H1 (cell line): ENCODE measurements at regions not wholly inside any gene's neighbourhood (a gene's known extent, or its start where the extent isn't known, plus 50 kb on each side); places are given as distances from the start of the nearest gene placed in this dataset.

Experiments used
- CTCF ChIA-PET: fragments of 300-600 bp; sonication (Branson Sonifier 250); formaldehyde crosslinking; loops from one replicate; lab custom pipeline; 2021; ENCODE audit not compliant: partially characterized antibody; lab: Charles Lee
- POLR2A ChIA-PET: fragments of 300-600 bp; sonication (Branson Sonifier 250); formaldehyde crosslinking; loops from one replicate; lab custom pipeline; 2021; ENCODE audit warnings: inconsistent platforms; ENCODE audit not compliant: partially characterized antibody; lab: Charles Lee
- DNase-seq, 2 experiments: peaks; one replicate each; pipeline versions ENCODE4 v3.0.0 to v3.0.0-alpha.2; 2010 to 2022; ENCODE audit warnings: low spot score in 2 of 2, low read depth in 1 of 2, mixed read lengths in 1 of 2
- FAIRE-seq: peaks from 2 replicates; lab custom pipeline; 2011; peaks lifted over from hg19 to GRCh38; lab: Jason Lieb, UNC
- H2AFZ ChIP-seq: 2 replicates; pipeline ENCODE4 v1.8.1; 2012; ENCODE audit warnings: low read length, inconsistent platforms
- H2AK5ac ChIP-seq: 2 replicates; pipeline ENCODE4 v1.6.1; 2013; ENCODE audit warnings: low read depth, low read length
- H2BK120ac ChIP-seq: replicated peaks from 2 replicates; pipeline ENCODE3; 2013; ENCODE audit warnings: low read depth, low read length, inconsistent platforms
- H2BK12ac ChIP-seq: 2 replicates; pipeline ENCODE4 v1.6.1; 2013; ENCODE audit warnings: low read depth, low read length
- H2BK15ac ChIP-seq: 2 replicates; pipeline ENCODE4 v1.6.1; 2013; ENCODE audit warnings: low read length
- H2BK20ac ChIP-seq: 2 replicates; pipeline ENCODE4 v1.6.1; 2013; ENCODE audit warnings: low read length
- H2BK5ac ChIP-seq: 2 replicates; pipeline ENCODE4 v1.6.1; 2013; ENCODE audit warnings: low read depth, low read length
- H3K14ac ChIP-seq: 2 replicates; pipeline ENCODE4 v1.6.1; 2013; ENCODE audit warnings: inconsistent platforms; ENCODE audit not compliant: insufficient read length
- H3K18ac ChIP-seq: 2 replicates; pipeline ENCODE4 v1.6.1; 2013; ENCODE audit warnings: low read length; ENCODE audit errors: extremely low read depth
- H3K23ac ChIP-seq: 2 replicates; pipeline ENCODE4 v1.6.1; 2013; ENCODE audit warnings: inconsistent platforms; ENCODE audit not compliant: insufficient read length
- H3K23me2 ChIP-seq: 2 replicates; pipeline ENCODE4 v1.6.1; 2013; ENCODE audit warnings: low read depth, low read length
- H3K27ac ChIP-seq: 2 replicates; pipeline ENCODE4 v1.6.1; 2011; ENCODE audit warnings: low read depth, low read length, inconsistent platforms
- H3K27me3 ChIP-seq, 4 experiments: replicated peaks in 1 of 4; 1 replicate in 1 of 4; 2 replicates in 3 of 4; pipeline versions ENCODE4 v1.6.1 to v1.8.1; 2011 to 2013; ENCODE audit warnings: low read length in 3 of 4, mild to moderate bottlenecking in 3 of 4, inconsistent platforms in 2 of 4, mixed read lengths in 2 of 4, moderate library complexity in 1 of 4; ENCODE audit not compliant: control insufficient read depth in 3 of 4, insufficient read depth in 3 of 4; ENCODE audit errors: extremely low read depth in 1 of 4
- H3K36me3 ChIP-seq, 4 experiments: 2 replicates each; pipeline versions ENCODE4 v1.6.1 to v1.8.1; 2011 to 2013; ENCODE audit warnings: mild to moderate bottlenecking in 4 of 4, low read length in 3 of 4, moderate library complexity in 2 of 4, control low read depth in 1 of 4, inconsistent platforms in 1 of 4; ENCODE audit not compliant: insufficient read depth in 4 of 4, control insufficient read depth in 2 of 4
- H3K4ac ChIP-seq: replicated peaks from 2 replicates; pipeline ENCODE3; 2013; ENCODE audit warnings: low read length, low read depth, mixed read lengths, inconsistent platforms; ENCODE audit not compliant: insufficient read length
- H3K4me1 ChIP-seq, 4 experiments: replicated peaks in 1 of 4; 1 replicate in 1 of 4; 2 replicates in 3 of 4; pipeline versions ENCODE4 v1.6.1 to v1.8.1; 2011 to 2013; ENCODE audit warnings: low read length in 3 of 4, inconsistent platforms in 2 of 4, mixed read lengths in 1 of 4; ENCODE audit not compliant: insufficient read depth in 4 of 4, control insufficient read depth in 3 of 4
- H3K4me2 ChIP-seq, 2 experiments: 2 replicates each; pipeline versions ENCODE4 v1.6.1 to v1.8.1; 2011 to 2013; ENCODE audit warnings: low read depth in 2 of 2, low read length in 2 of 2, control low read depth in 1 of 2, inconsistent platforms in 1 of 2, mild to moderate bottlenecking in 1 of 2; ENCODE audit not compliant: insufficient read depth in 1 of 2
- H3K4me3 ChIP-seq, 4 experiments: fragments of 200-600, 300-600 bp in 1 of 4; sonication (generic), shearing (Covaris generic), sonication (Bioruptor Twin) in 1 of 4; 2 replicates each; pipeline versions ENCODE4 v1.5.1 to v1.8.1; 2011 to 2016; ENCODE audit warnings: low read length in 4 of 4, low read depth in 3 of 4, control low read depth in 2 of 4, inconsistent platforms in 2 of 4, mild to moderate bottlenecking in 2 of 4, mixed read lengths in 1 of 4, moderate library complexity in 1 of 4; ENCODE audit not compliant: insufficient read depth in 2 of 4; ENCODE audit errors: extremely low read depth in 1 of 4
- H3K56ac ChIP-seq: replicated peaks from 2 replicates; pipeline ENCODE3; 2013; ENCODE audit warnings: low read depth, mild to moderate bottlenecking, mixed read lengths, low read length, inconsistent platforms; ENCODE audit not compliant: insufficient read length
- H3K79me1 ChIP-seq: 2 replicates; pipeline ENCODE4 v1.6.1; 2013; ENCODE audit warnings: low read depth, low read length, control low read depth
- H3K79me2 ChIP-seq, 2 experiments: 2 replicates each; pipeline versions ENCODE4 v1.6.1 to v1.8.1; 2012 to 2013; ENCODE audit warnings: low read length in 2 of 2, mild to moderate bottlenecking in 2 of 2, inconsistent platforms in 1 of 2; ENCODE audit not compliant: insufficient read depth in 2 of 2, control insufficient read depth in 1 of 2
- H3K9ac ChIP-seq, 4 experiments: replicated peaks in 1 of 4; 1 replicate in 1 of 4; 2 replicates in 3 of 4; pipeline versions ENCODE4 v1.6.1 to v1.8.1; 2011 to 2013; ENCODE audit warnings: low read depth in 3 of 4, low read length in 3 of 4, control low read depth in 2 of 4, mild to moderate bottlenecking in 2 of 4, moderate library complexity in 2 of 4, inconsistent platforms in 1 of 4; ENCODE audit errors: extremely low read depth in 1 of 4
- H3K9me3 ChIP-seq, 2 experiments: 2 replicates each; pipeline versions ENCODE4 v1.6.1 to v1.8.1; 2012 to 2013; ENCODE audit warnings: mild to moderate bottlenecking in 2 of 2, moderate library complexity in 2 of 2, control low read depth in 1 of 2, inconsistent platforms in 1 of 2, low read depth in 1 of 2, low read length in 1 of 2, mixed read lengths in 1 of 2; ENCODE audit not compliant: insufficient read depth in 2 of 2
- H4K20me1 ChIP-seq, 2 experiments: replicated peaks in 1 of 2; 2 replicates each; pipeline versions ENCODE3 to v1.8.1; 2011 to 2013; ENCODE audit warnings: inconsistent platforms in 2 of 2, low read length in 2 of 2, mild to moderate bottlenecking in 1 of 2; ENCODE audit not compliant: insufficient read depth in 2 of 2, control insufficient read depth in 1 of 2
- H4K5ac ChIP-seq: 2 replicates; pipeline ENCODE4 v1.6.1; 2013; ENCODE audit warnings: low read length, low read depth, mixed read lengths, inconsistent platforms; ENCODE audit not compliant: insufficient read length
- H4K8ac ChIP-seq: 2 replicates; pipeline ENCODE4 v1.8.0; 2013; ENCODE audit warnings: mild to moderate bottlenecking, moderate library complexity, low read length, inconsistent platforms; ENCODE audit not compliant: insufficient read depth; ENCODE audit errors: extremely low read depth
- H4K91ac ChIP-seq: replicated peaks from 2 replicates; pipeline ENCODE3; 2013; ENCODE audit warnings: low read length, mixed read lengths, inconsistent platforms; ENCODE audit not compliant: insufficient read length
- BRCA1 ChIP-seq: IDR thresholded peaks from 2 replicates; pipeline ENCODE4 v1.6.1; 2012; ENCODE audit warnings: low read depth, low read length, improper control_type of control experiment
- CBX8 ChIP-seq: fragments of 300-800, 300-1000 bp; sonication (generic); IDR thresholded peaks from 2 replicates; pipeline ENCODE4 v1.7.1; 2016; ENCODE audit warnings: low read depth, low read length, borderline replicate concordance
- EZH2 ChIP-seq: fragments of 200-600 bp; sonication (generic); IDR thresholded peaks from 2 replicates; pipeline ENCODE4 v1.7.1; 2012; ENCODE audit warnings: low read depth, mild to moderate bottlenecking, moderate library complexity, low read length, inconsistent platforms; ENCODE audit not compliant: severe bottlenecking
- FOSL1 ChIP-seq: IDR thresholded peaks from 2 replicates; pipeline ENCODE4 v1.6.1; 2011; ENCODE audit warnings: mild to moderate bottlenecking, low read depth, low read length, moderate library complexity; ENCODE audit not compliant: insufficient read depth
- HDAC6 ChIP-seq: IDR thresholded peaks from one replicate; pipeline ENCODE4 v1.7.1; 2012; ENCODE audit warnings: low read depth, mild to moderate bottlenecking, inconsistent platforms, low read length, moderate library complexity
- JUND ChIP-seq: IDR thresholded peaks from 2 replicates; pipeline ENCODE4 v1.6.1; 2011; ENCODE audit warnings: mild to moderate bottlenecking, improper control_type of control experiment, low read length
- KDM4A ChIP-seq: IDR thresholded peaks from one replicate; pipeline ENCODE4 v1.7.1; 2012; ENCODE audit warnings: low read depth, mild to moderate bottlenecking, moderate library complexity, low read length, inconsistent platforms; ENCODE audit not compliant: severe bottlenecking
- NRF1 ChIP-seq: IDR thresholded peaks from 2 replicates; pipeline ENCODE4 v1.6.1; 2011; ENCODE audit warnings: mild to moderate bottlenecking, low read depth, low read length, improper control_type of control experiment
- RXRA ChIP-seq: IDR thresholded peaks from 2 replicates; pipeline ENCODE4 v1.6.1; 2011; ENCODE audit warnings: low read depth, mild to moderate bottlenecking, low read length, moderate library complexity; ENCODE audit not compliant: insufficient read depth
- SIRT6 ChIP-seq: IDR thresholded peaks from one replicate; pipeline ENCODE4 v1.7.1; 2012; ENCODE audit warnings: low read length, inconsistent platforms
- SP4 ChIP-seq: IDR thresholded peaks from 2 replicates; pipeline ENCODE4 v1.6.1; 2012; ENCODE audit warnings: low read length, inconsistent platforms
- SUZ12 ChIP-seq: fragments of 200-600 bp; sonication (generic); IDR thresholded peaks from 2 replicates; pipeline ENCODE4 v1.6.1; 2012; ENCODE audit warnings: mild to moderate bottlenecking, inconsistent platforms, low read length, moderate library complexity, mixed read lengths
- TEAD4 ChIP-seq: IDR thresholded peaks from 2 replicates; pipeline ENCODE4 v1.6.1; 2012; ENCODE audit warnings: low read depth, low read length, inconsistent platforms, mixed read lengths
- WGBS, 2 experiments: shearing (Covaris generic) in 1 of 2; methylation state at CpG; one replicate each; pipeline versions ENCODE4 v1.1.6 to v1.1.7; 2013 to 2015; ENCODE audit warnings: low lambda C conversion rate in 2 of 2, mixed read lengths in 2 of 2, inconsistent platforms in 1 of 2, low coverage in 1 of 2, missing lambda C conversion rate in 1 of 2; ENCODE audit not compliant: insufficient replicate concordance in 2 of 2, insufficient coverage in 1 of 2, insufficient read length in 1 of 2; ENCODE audit errors: extremely low coverage in 1 of 2, missing lambda C conversion rate in 1 of 2; 5-methylcytosine and 5-hydroxymethylcytosine counted together

DNA sequence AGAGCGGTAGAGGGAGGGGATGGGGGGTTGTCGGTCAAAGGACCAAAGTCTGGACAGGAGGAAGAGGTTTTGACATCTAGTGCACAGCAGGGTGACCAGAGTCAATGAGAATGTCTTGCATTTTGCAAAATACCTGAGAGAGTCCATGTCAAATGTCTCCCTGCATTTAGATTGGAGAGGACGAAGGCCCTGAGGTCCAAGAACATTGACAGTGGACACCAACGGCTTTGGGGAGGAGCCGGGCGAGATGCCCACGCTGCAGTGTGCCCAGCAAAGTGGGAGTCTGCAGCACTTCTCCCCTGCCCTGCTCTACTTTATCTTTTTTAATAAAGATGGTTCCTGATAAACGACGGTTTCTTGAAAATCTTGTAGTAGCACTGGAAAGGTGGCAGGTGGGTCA lies 67.4 kb upstream of the TAMM41 start:
- H3K36me3 ChIP-seq: no peaks in the 10 kb centered on the region
- H2BK20ac ChIP-seq: no peak overlapping the region
- H3K23ac ChIP-seq: no peak overlapping the region
- H3K9ac ChIP-seq: no peak overlapping the region
- H2BK120ac ChIP-seq: no peak overlapping the region
- H3K27ac ChIP-seq: no peak overlapping the region
- no peak overlapping the region for H3K18ac ChIP-seq
- no peaks in the 10 kb centered on the region for H3K79me2 ChIP-seq
- H2BK5ac ChIP-seq: no peak overlapping the region
- H3K4me2 ChIP-seq: no peak overlapping the region
- H3K79me1 ChIP-seq: no peaks in the 10 kb centered on the region; the same call in 1 of the 2 replicates
- H4K8ac ChIP-seq: no peak overlapping the region
- FAIRE-seq: no peak
- H2BK15ac ChIP-seq: no peak overlapping the region
- POLR2A ChIA-PET: no interaction called here
- TF ChIP-seq FOSL1 (no peak), SUZ12 (no peak), KDM4A (no peak), NRF1 (no peak), TEAD4 (no peak), HDAC6 (no peak), JUND (no peak), SIRT6 (no peak), SP4 (no peak), BRCA1 (no peak), EZH2 (no peak), RXRA (no peak), CBX8 (no peak)
- TF ChIP-seq, all 59 proteins: peak for 0
- peaks cover 4 to 8% of the 10 kb centered on the region in 2 experiments; a peak in 1 of 4 replicates for H3K9me3 ChIP-seq
- CTCF ChIA-PET: no interaction called here
- no peak overlapping the region for H4K91ac ChIP-seq
- no peak overlapping the region for H3K56ac ChIP-seq
- H3K27me3 ChIP-seq: no peaks in the 10 kb centered on the region
- no peak overlapping the region for H2AFZ ChIP-seq
- DNase-seq: no peak
- H2BK12ac ChIP-seq: no peak overlapping the region
- H4K5ac ChIP-seq: no peak overlapping the region
- H2AK5ac ChIP-seq: no peak overlapping the region
- no peak overlapping the region for H3K4ac ChIP-seq
- no peak overlapping the region for H3K14ac ChIP-seq
- 93% methylated on average over 9 of the region's 9 CpGs; no CpG with 5 or more reads in 1 of the 2 experiments for WGBS, 2 experiments
- peaks cover 0 to 4% (median 0%) of the 10 kb centered on the region in 4 experiments; a peak in 1 of 7 replicates for H3K4me1 ChIP-seq
- H3K4me3 ChIP-seq: no peak overlapping the region
- no peaks in the 10 kb centered on the region for H4K20me1 ChIP-seq
- no peaks in the 10 kb centered on the region for H3K23me2 ChIP-seq
